ENCODE measurements at regions not wholly inside any gene's neighbourhood (a gene's known extent, or its start where the extent isn't known, plus 50 kb on each side); places are given as distances from the start of the nearest gene placed in this dataset.

- TF ChIP-seq EP300 (IDR thresholded peaks at IDR 0.05) = no peak
- TF ChIP-seq CTCF (IDR thresholded peaks at IDR 0.05) = no peak
- TF ChIP-seq POLR2AphosphoS5 (IDR thresholded peaks at IDR 0.05) = no peak
These were observed 322.0 kb upstream of the HTR1E start for GRCh38 chr6:86615299-86615698.
